Fibroblast of pulmonary artery (primary cell): ENCODE measurements at regions not wholly inside any gene's neighbourhood (a gene's known extent, or its start where the extent isn't known, plus 50 kb on each side); places are given as distances from the start of the nearest gene placed in this dataset.

Experiments
- DNase-seq: peaks from one replicate; pipeline ENCODE4 v3.0.0-alpha.2; 2010; ENCODE audit warnings: low read depth
- H3K4me3 ChIP-seq: replicated peaks from 2 replicates; pipeline ENCODE4 v1.5.1; 2011; ENCODE audit warnings: low read depth, mild to moderate bottlenecking, control low read depth, low read length, moderate library complexity
- CTCF ChIP-seq: IDR thresholded peaks from 2 replicates; pipeline ENCODE4 v1.5.1; 2011; ENCODE audit warnings: mild to moderate bottlenecking, control low read depth, low read length, inconsistent platforms; ENCODE audit errors: missing control alignments

- no peak for DNase-seq
- H3K4me3 ChIP-seq: no peak overlapping the region
- TF ChIP-seq CTCF: no peak
Observed at GRCh38 chr7:24119852-24120251, 164.1 kb upstream of the NPY start.

DNA sequence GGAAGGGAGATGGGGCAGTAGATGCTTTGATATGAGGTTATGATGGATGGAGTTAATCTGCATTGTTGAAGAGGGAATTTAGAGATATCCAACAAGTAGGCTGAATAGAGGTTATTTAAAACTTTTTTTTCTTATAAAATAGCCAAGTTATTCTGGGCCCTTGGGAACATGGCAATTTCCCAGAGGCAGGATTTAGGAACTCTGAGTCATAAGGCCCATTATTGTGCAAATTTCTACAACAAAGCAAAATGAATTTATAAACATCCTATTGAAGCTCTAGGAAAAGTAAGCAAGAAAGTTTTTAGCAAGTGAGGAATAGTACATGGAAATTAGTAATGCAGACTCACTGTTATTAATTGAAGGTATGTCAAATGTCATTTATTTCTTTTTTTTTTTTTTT, 160.9 kb upstream of the NPY start:
- DNase-seq: no peak
- no peak for TF ChIP-seq CTCF
- H3K4me3 ChIP-seq: no peak overlapping the region

DNA sequence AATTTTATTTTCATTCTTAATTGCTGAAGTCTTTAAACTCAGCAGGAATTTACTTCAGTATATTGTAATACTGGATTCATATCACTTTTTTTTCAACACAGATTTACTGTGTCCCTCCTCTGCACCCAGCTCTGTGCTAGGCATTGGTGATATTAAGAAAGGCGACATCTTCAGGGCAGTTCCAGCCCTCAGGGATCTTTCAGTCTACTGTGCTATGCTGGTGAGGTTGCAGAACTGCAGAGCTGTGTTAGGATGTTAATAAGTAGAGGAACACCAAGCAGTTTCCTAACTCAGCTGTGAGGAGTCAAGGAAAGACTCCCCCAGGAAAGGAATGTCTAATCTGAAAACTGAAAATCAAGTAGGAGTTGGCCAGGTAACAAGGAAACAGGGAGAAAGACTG, 158.2 kb upstream of the NPY start:
- DNase-seq: no peak
- no peak for TF ChIP-seq CTCF

DNA sequence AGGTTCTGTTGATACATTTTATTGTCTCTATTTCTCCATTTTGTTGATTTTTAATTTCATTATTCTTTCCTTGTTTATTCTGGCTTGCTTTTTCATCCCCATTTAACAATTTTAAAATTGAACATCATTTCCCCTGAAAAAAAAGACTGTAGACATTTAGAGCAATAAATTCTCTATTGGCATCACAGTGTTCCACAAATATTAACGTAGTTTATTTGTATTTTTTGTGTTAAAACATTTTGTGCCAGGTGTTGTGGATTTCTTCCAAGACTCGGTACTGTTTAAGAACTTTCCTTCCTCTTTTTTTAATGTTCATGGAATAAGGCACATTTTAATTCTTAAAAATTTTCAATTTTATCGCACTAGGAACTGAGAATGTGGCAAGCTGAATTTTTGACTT, 156.1 kb upstream of the NPY start:
- H3K4me3 ChIP-seq: no peak overlapping the region
- DNase-seq: no peak
- no peak for TF ChIP-seq CTCF

More for the DNA sequence above, 158.2 kb upstream of the NPY start:
- no peak overlapping the region for H3K4me3 ChIP-seq

GRCh38 chr7:24129597-24129996, 154.4 kb upstream of the NPY start:
- no peak for TF ChIP-seq CTCF
- DNase-seq: no peak
- no peak overlapping the region for H3K4me3 ChIP-seq

- H3K4me3 ChIP-seq: no peak overlapping the region
- no peak for DNase-seq
- TF ChIP-seq CTCF: no peak
Observed at GRCh38 chr7:24130631-24131030, 153.4 kb upstream of the NPY start.

DNA sequence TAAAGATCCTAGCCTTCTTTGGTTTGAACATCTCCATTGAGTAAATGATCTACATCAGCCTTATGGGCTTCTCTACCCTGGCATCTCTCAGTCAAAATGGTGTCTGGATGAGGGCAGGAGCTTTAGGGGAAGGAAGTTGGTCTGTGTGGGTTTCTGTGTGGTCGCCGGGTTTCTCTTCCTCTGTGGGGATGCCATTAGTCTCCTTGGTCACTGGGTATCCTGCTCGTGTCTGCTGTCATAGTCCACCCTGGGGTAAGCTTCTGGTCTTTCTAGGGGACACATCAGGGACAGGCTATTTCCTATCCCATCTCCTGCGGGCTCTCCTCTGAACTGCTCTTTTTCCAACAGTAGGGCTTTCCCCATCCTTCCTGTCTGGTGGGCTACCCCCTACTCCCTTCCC, 150.3 kb upstream of the NPY start:
- H3K4me3 ChIP-seq: no peak overlapping the region
- no peak for TF ChIP-seq CTCF
- DNase-seq: no peak
